ENCODE measurements at regions not wholly inside any gene's neighbourhood (a gene's known extent, or its start where the extent isn't known, plus 50 kb on each side); places are given as distances from the start of the nearest gene placed in this dataset.

DNA sequence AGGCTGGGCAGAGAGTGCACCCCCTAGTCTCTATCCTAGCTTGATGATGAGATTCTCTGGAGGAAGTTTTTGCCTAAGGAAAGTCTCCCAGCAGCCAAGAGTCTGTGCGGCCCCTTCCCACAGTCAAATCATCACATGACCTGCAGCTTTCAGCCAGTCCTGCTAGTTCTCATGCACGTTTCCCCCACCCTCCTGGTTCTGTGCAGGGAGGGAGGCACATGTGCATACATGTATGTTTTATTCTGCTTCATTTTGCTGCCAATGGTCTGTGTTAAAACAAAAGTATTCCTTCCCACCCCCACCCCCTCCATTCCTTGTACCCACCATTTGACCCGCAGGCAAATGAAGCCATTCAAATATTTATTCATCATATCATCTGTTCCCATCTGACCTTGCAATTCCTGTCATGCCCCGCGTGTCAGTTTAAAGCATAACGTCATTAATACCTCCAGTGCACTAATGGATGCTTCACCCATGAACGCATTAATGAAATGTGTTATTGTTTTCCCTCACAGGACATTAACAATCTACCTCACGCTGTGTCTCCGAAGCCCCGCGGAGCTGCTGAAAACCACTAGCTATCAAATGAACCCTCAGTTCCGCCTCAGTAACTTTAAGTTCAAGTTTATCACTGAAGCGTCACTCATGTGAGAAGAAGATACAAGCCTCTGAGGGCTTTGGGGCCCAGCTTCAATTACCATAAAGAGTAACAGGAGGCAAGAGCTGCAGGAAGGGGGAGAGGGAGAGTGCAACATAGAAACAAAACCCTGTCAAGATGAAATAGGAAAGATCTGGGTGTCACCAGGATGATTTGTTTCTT, 139.6 kb downstream of the RASEF start:
- TF ChIP-seq, protein P1, sequence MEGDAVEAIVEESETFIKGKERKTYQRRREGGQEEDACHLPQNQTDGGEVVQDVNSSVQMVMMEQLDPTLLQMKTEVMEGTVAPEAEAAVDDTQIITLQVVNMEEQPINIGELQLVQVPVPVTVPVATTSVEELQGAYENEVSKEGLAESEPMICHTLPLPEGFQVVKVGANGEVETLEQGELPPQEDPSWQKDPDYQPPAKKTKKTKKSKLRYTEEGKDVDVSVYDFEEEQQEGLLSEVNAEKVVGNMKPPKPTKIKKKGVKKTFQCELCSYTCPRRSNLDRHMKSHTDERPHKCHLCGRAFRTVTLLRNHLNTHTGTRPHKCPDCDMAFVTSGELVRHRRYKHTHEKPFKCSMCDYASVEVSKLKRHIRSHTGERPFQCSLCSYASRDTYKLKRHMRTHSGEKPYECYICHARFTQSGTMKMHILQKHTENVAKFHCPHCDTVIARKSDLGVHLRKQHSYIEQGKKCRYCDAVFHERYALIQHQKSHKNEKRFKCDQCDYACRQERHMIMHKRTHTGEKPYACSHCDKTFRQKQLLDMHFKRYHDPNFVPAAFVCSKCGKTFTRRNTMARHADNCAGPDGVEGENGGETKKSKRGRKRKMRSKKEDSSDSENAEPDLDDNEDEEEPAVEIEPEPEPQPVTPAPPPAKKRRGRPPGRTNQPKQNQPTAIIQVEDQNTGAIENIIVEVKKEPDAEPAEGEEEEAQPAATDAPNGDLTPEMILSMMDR (IDR thresholded peaks at IDR 0.05), result no peak
- peak overlapping the region; percentile 8 for H3K27ac Mint-ChIP-seq
- peak; percentile 45 for DNase-seq
- peaks cover 5% of the 10 kb centered on the region for H3K36me3 Mint-ChIP-seq (ENCODE audit: low read depth)
- peaks cover 16% of the 10 kb centered on the region for H3K9me3 Mint-ChIP-seq
- H3K27me3 Mint-ChIP-seq (ENCODE audit: low read depth, poor library complexity), result peaks cover 7% of the 10 kb centered on the region
- peak overlapping the region; percentile 23 for H3K4me3 Mint-ChIP-seq
- H3K4me1 Mint-ChIP-seq, result peaks cover 55% of the 10 kb centered on the region

DNA sequence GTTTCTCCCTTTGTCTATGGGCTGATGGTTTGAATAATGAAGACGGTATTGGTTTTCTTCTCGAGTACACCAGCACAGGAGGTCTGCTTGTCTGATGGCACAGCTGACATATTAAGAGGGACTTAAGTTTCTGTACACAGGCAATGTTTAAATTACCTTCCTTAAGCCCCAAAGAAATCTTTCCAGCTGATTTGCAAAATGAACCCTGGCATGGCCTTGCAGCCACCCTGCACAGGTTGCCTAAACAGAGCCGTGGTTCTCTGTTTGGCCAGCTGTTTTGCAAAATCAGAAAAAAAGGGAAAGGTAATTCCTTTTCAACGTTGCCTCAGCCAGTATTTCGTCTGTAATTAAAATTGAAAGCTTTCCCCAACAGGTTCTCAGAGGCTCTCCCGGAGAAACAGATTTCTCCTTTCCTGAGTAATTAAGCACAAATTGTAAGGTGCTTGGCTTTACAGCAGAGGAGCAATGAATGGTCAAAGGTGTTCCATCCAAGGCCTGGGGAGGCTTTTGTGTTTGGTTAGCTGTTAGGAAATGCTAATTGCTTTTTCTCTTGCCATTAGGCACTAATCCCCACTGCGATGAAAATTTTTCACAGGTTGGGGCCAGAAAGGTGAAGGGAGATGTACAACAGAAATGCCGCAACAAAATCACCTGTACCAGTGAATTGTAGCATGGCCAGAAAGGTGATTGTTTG, 138.9 kb downstream of the RASEF start:
- H3K4me1 Mint-ChIP-seq, result peaks cover 55% of the 10 kb centered on the region
- TF ChIP-seq, protein P1 (IDR thresholded peaks at IDR 0.05), result no peak
- H3K36me3 Mint-ChIP-seq (ENCODE audit: low read depth), result peaks cover 5% of the 10 kb centered on the region
- H3K27ac Mint-ChIP-seq, result peak overlapping the region; percentile 8
- no peak for DNase-seq
- peak overlapping the region; percentile 23 for H3K4me3 Mint-ChIP-seq
- peaks cover 16% of the 10 kb centered on the region for H3K9me3 Mint-ChIP-seq
- peaks cover 7% of the 10 kb centered on the region for H3K27me3 Mint-ChIP-seq (ENCODE audit: low read depth, poor library complexity)
